Astrocyte (in vitro differentiated cells and primary cell): ENCODE measurements at regions not wholly inside any gene's neighbourhood (a gene's known extent, or its start where the extent isn't known, plus 50 kb on each side); places are given as distances from the start of the nearest gene placed in this dataset.

Source experiments
- DNase-seq: peaks from one replicate; pipeline ENCODE4 v3.0.0-alpha.2; 2010; ENCODE audit warnings: low read depth
- FAIRE-seq: peaks from 2 replicates; lab custom pipeline; 2011; peaks lifted over from hg19 to GRCh38; lab: Jason Lieb, UNC
- H2AFZ ChIP-seq: 2 replicates; pipeline ENCODE4 v1.6.0; 2012; ENCODE audit warnings: low read depth, low read length, inconsistent platforms
- H3K27ac ChIP-seq: 2 replicates; pipeline ENCODE4 v1.5.1; 2011; ENCODE audit warnings: low read depth, low read length, inconsistent platforms
- H3K27me3 ChIP-seq: 2 replicates; pipeline ENCODE4 v1.6.0; 2011; ENCODE audit warnings: low read length, inconsistent platforms; ENCODE audit not compliant: insufficient read depth
- H3K36me3 ChIP-seq: 2 replicates; pipeline ENCODE4 v1.5.1; 2011; ENCODE audit warnings: low read length, inconsistent platforms; ENCODE audit not compliant: insufficient read depth
- H3K4me1 ChIP-seq: 2 replicates; pipeline ENCODE4 v1.5.1; 2011; ENCODE audit warnings: low read length, inconsistent platforms; ENCODE audit not compliant: insufficient read depth
- H3K4me2 ChIP-seq: 2 replicates; pipeline ENCODE4 v1.6.0; 2012; ENCODE audit warnings: low read length, inconsistent platforms
- H3K4me3 ChIP-seq: 2 replicates; pipeline ENCODE4 v1.5.1; 2011; ENCODE audit warnings: low read depth, mild to moderate bottlenecking, low read length, inconsistent platforms; ENCODE audit not compliant: insufficient read depth
- H3K79me2 ChIP-seq: 2 replicates; pipeline ENCODE4 v1.6.0; 2012; ENCODE audit warnings: mild to moderate bottlenecking, low read length, inconsistent platforms; ENCODE audit not compliant: insufficient read depth
- H3K9ac ChIP-seq: 2 replicates; pipeline ENCODE4 v1.6.0; 2012; ENCODE audit warnings: mild to moderate bottlenecking, low read length, inconsistent platforms
- H3K9me3 ChIP-seq: 2 replicates; pipeline ENCODE4 v1.5.1; 2012; ENCODE audit warnings: low read depth, mild to moderate bottlenecking, low read length, inconsistent platforms; ENCODE audit not compliant: insufficient read depth
- H4K20me1 ChIP-seq: 2 replicates; pipeline ENCODE4 v1.6.0; 2012; ENCODE audit warnings: low read length, inconsistent platforms; ENCODE audit not compliant: insufficient read depth
- H3K27ac Mint-ChIP-seq: one replicate; pipeline ENCODE4 v1.8.0; 2021; ENCODE audit warnings: mild to moderate bottlenecking, mixed read lengths; ENCODE audit not compliant: unreplicated experiment
- H3K27me3 Mint-ChIP-seq: one replicate; pipeline ENCODE4 v1.8.0; 2021; ENCODE audit warnings: low read depth, mixed read lengths; ENCODE audit not compliant: unreplicated experiment
- H3K36me3 Mint-ChIP-seq: one replicate; pipeline ENCODE4 v1.8.0; 2021; ENCODE audit warnings: low read depth, mixed read lengths; ENCODE audit not compliant: unreplicated experiment
- H3K4me1 Mint-ChIP-seq: one replicate; pipeline ENCODE4 v1.8.0; 2021; ENCODE audit warnings: low read depth, mixed read lengths; ENCODE audit not compliant: unreplicated experiment
- H3K4me3 Mint-ChIP-seq: one replicate; pipeline ENCODE4 v1.8.0; 2021; ENCODE audit warnings: mild to moderate bottlenecking, moderate library complexity, mixed read lengths; ENCODE audit not compliant: unreplicated experiment
- H3K9me3 Mint-ChIP-seq: one replicate; pipeline ENCODE4 v1.8.0; 2021; ENCODE audit warnings: mild to moderate bottlenecking, mixed read lengths; ENCODE audit not compliant: unreplicated experiment
- EZH2 ChIP-seq: IDR thresholded peaks from 2 replicates; pipeline ENCODE4 v1.6.1; 2012; ENCODE audit warnings: mild to moderate bottlenecking, low read length, inconsistent platforms; ENCODE audit not compliant: insufficient read depth
- TF ChIP-seq, protein P1 (sequence below): IDR thresholded peaks from 2 replicates; pipeline ENCODE4 v1.5.1; 2011; ENCODE audit warnings: low read depth, mild to moderate bottlenecking, inconsistent platforms, low read length, moderate library complexity; ENCODE audit not compliant: insufficient read depth

DNA sequence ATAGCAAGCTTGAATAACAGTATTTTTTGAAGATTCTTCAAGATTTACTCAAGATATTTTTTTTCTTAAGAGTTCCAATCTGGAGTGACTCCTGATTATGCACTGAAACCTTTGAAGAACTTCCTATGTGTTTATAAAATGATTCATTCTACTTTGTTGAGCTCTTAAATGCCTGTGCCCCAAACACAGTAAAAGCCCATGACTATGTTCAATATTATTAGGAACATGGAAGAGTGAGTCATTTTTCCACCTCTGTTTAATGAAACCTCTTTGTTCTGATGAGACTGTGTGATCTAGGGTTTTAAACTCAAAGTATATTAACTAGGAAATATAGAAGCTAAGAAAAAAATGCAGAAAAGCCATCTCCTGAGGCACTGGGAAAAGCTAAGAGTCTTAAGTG lies 415.0 kb upstream of the FBXO33 start:
- H3K27me3 Mint-ChIP-seq: no peaks in the 10 kb centered on the region
- H3K27me3 ChIP-seq: no peaks in the 10 kb centered on the region
- H3K9me3 Mint-ChIP-seq: no peaks in the 10 kb centered on the region
- TF ChIP-seq, protein P1, sequence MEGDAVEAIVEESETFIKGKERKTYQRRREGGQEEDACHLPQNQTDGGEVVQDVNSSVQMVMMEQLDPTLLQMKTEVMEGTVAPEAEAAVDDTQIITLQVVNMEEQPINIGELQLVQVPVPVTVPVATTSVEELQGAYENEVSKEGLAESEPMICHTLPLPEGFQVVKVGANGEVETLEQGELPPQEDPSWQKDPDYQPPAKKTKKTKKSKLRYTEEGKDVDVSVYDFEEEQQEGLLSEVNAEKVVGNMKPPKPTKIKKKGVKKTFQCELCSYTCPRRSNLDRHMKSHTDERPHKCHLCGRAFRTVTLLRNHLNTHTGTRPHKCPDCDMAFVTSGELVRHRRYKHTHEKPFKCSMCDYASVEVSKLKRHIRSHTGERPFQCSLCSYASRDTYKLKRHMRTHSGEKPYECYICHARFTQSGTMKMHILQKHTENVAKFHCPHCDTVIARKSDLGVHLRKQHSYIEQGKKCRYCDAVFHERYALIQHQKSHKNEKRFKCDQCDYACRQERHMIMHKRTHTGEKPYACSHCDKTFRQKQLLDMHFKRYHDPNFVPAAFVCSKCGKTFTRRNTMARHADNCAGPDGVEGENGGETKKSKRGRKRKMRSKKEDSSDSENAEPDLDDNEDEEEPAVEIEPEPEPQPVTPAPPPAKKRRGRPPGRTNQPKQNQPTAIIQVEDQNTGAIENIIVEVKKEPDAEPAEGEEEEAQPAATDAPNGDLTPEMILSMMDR: no peak
- no peak for TF ChIP-seq EZH2
- H3K9me3 ChIP-seq: no peaks in the 10 kb centered on the region
- FAIRE-seq (no peak), DNase-seq (peak; percentile 41)
- H3K4me3 Mint-ChIP-seq: no peak overlapping the region
- peaks cover 4% of the 10 kb centered on the region for H3K4me1 Mint-ChIP-seq
- peak overlapping the region; percentile 23 for H3K4me2 ChIP-seq
- no peaks in the 10 kb centered on the region for H3K36me3 Mint-ChIP-seq
- H3K79me2 ChIP-seq: no peaks in the 10 kb centered on the region
- no peak overlapping the region for H2AFZ ChIP-seq
- no peak overlapping the region for H3K27ac Mint-ChIP-seq
- H3K4me3 ChIP-seq: no peak overlapping the region
- no peak overlapping the region for H3K9ac ChIP-seq
- no peaks in the 10 kb centered on the region for H3K4me1 ChIP-seq
- no peaks in the 10 kb centered on the region for H4K20me1 ChIP-seq
- no peaks in the 10 kb centered on the region for H3K36me3 ChIP-seq
- H3K27ac ChIP-seq: no peak overlapping the region

DNA sequence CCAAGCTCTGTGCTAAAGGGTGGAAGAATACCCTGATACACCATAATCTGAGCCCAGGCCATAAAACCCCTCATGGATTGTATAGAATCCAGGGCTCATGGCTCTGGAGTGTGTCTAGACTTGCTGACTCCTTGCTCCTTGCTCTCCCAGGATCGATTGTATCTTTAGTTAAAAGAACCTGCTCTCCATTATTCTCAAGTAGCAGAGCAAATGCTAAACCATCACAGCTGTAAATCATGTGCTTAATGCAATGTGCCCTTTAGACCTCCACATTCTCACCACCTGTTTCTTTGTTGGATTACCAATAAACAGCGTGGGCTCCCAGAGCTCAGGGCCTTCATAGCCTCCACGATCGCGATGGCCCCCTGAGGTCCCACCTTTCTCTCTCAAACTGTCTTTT lies 411.6 kb upstream of the FBXO33 start:
- Histone ChIP-seq H2AFZ (no peak overlapping the region), H3K4me2 (no peak overlapping the region), H3K4me1 (no peaks in the 10 kb centered on the region), H3K36me3 (no peaks in the 10 kb centered on the region), H3K27ac (no peak overlapping the region), H3K27me3 (no peaks in the 10 kb centered on the region), H4K20me1 (no peaks in the 10 kb centered on the region), H3K9me3 (no peaks in the 10 kb centered on the region), H3K79me2 (no peaks in the 10 kb centered on the region), H3K9ac (no peak overlapping the region), H3K4me3 (no peak overlapping the region)
- DNase-seq: no peak
- H3K9me3 Mint-ChIP-seq: no peaks in the 10 kb centered on the region
- no peak for FAIRE-seq
- H3K4me1 Mint-ChIP-seq: peaks cover 7% of the 10 kb centered on the region
- H3K36me3 Mint-ChIP-seq: no peaks in the 10 kb centered on the region
- H3K4me3 Mint-ChIP-seq: no peak overlapping the region
- peak overlapping the region; percentile 37 for H3K27ac Mint-ChIP-seq
- no peak for TF ChIP-seq EZH2
- TF ChIP-seq, protein P1: no peak
- no peaks in the 10 kb centered on the region for H3K27me3 Mint-ChIP-seq

DNA sequence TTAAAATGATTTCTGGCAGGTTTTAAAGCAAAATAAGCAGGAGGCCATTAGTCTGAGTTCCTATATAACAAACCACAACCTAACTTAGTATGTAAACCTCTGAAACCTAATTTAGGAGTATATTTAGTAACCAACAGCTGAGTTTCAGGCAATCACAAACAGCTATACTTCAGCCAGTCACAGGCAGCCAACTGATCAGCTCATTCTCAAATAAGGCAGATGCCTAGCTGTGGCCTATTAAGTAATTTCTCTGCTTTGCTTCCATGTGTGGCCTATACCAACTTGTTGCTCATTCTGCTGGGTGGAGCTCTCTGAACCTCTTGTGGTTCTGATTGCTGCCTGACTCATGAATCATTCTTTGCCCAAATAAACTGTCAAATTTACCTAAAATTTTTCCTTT lies 408.9 kb upstream of the FBXO33 start:
- H3K79me2 ChIP-seq: no peaks in the 10 kb centered on the region
- FAIRE-seq (no peak), DNase-seq (peak; percentile 57)
- Mint-ChIP-seq H3K4me3 (no peak overlapping the region), H3K27me3 (no peaks in the 10 kb centered on the region), H3K36me3 (no peaks in the 10 kb centered on the region), H3K27ac (no peak overlapping the region), H3K4me1 (peaks cover 7% of the 10 kb centered on the region), H3K9me3 (no peaks in the 10 kb centered on the region)
- no peak overlapping the region for H3K4me3 ChIP-seq
- no peaks in the 10 kb centered on the region for H3K27me3 ChIP-seq
- no peak overlapping the region for H3K9ac ChIP-seq
- no peaks in the 10 kb centered on the region for H3K36me3 ChIP-seq
- no peaks in the 10 kb centered on the region for H3K9me3 ChIP-seq
- H3K4me1 ChIP-seq: no peaks in the 10 kb centered on the region
- no peak overlapping the region for H2AFZ ChIP-seq
- no peak overlapping the region for H3K27ac ChIP-seq
- TF ChIP-seq, protein P1: no peak
- no peak for TF ChIP-seq EZH2
- H3K4me2 ChIP-seq: no peak overlapping the region
- H4K20me1 ChIP-seq: no peaks in the 10 kb centered on the region
